T-cell (primary cell): ENCODE measurements at regions not wholly inside any gene's neighbourhood (a gene's known extent, or its start where the extent isn't known, plus 50 kb on each side); places are given as distances from the start of the nearest gene placed in this dataset.

ENCODE experiments used
- ATAC-seq, 4 experiments: fragments of 200-7000 bp in 3 of 4; fragments of 150-1000 bp in 1 of 4; cut with Tn5 transposase; replicated peaks in 1 of 4; 1 replicate in 3 of 4; 2 replicates in 1 of 4; pipeline ENCODE4 v1.10.0; 2021; ENCODE audit warnings: moderate library complexity in 3 of 4, mild to moderate bottlenecking in 2 of 4, moderate number of reproducible peaks in 1 of 4
- CTCF ChIA-PET, 2 donors: fragments of 300-600 bp; sonication (Branson Sonifier 250); formaldehyde crosslinking; loops; one replicate each; lab custom pipeline; 2022; ENCODE audit warnings: antibody characterized with exemption in 2 of 2; lab: Charles Lee
- POLR2A ChIA-PET, 2 donors: fragments of 300-600 bp; sonication (Branson Sonifier 250); formaldehyde crosslinking; loops; one replicate each; lab custom pipeline; 2022; ENCODE audit warnings: antibody characterized with exemption in 2 of 2; lab: Charles Lee
- DNase-seq, 35 experiments: peaks; one replicate each; pipeline versions ENCODE4 v3.0.0 to v3.0.0-alpha.2; 2013 to 2023
- H3K27ac ChIP-seq: one replicate; pipeline ENCODE4 v1.5.1; 2013; ENCODE audit warnings: low read length
- H3K27me3 ChIP-seq, 2 experiments: replicated peaks in 1 of 2; 1 replicate in 1 of 2; 2 replicates in 1 of 2; pipeline versions ENCODE4 v1.6.1 to v1.7.0; 2013; ENCODE audit warnings: low read length in 1 of 2, mixed read lengths in 1 of 2; ENCODE audit not compliant: control insufficient read depth in 2 of 2, insufficient read depth in 2 of 2; ENCODE audit errors: extremely low read depth in 1 of 2
- H3K36me3 ChIP-seq, 2 donors: 1 replicate in 1 of 2; 2 replicates in 1 of 2; pipeline versions ENCODE4 v1.6.1 to v1.7.0; 2013; ENCODE audit warnings: low read length in 1 of 2; ENCODE audit not compliant: control insufficient read depth in 2 of 2, insufficient read depth in 1 of 2; ENCODE audit errors: extremely low read depth in 1 of 2
- H3K4me1 ChIP-seq, 2 experiments: 1 replicate in 1 of 2; 2 replicates in 1 of 2; pipeline versions ENCODE4 v1.6.1 to v1.7.0; 2013; ENCODE audit warnings: low read length in 2 of 2, mixed read lengths in 1 of 2; ENCODE audit not compliant: insufficient read depth in 2 of 2, control insufficient read depth in 1 of 2; ENCODE audit errors: extremely low read depth in 1 of 2
- H3K4me3 ChIP-seq, 2 donors: 1 replicate in 1 of 2; 2 replicates in 1 of 2; pipeline versions ENCODE4 v1.5.1 to v1.7.0; 2013; ENCODE audit warnings: mild to moderate bottlenecking in 2 of 2, low read length in 1 of 2, moderate library complexity in 1 of 2; ENCODE audit not compliant: control insufficient read depth in 1 of 2; ENCODE audit errors: extremely low read depth in 1 of 2
- H3K9me3 ChIP-seq: 2 replicates; pipeline ENCODE4 v1.7.0; 2013
- H3K27ac Mint-ChIP-seq, 2 donors: one replicate each; pipeline ENCODE4 v1.8.0; 2020 to 2021; ENCODE audit warnings: mild to moderate bottlenecking in 2 of 2, mixed read lengths in 2 of 2
- H3K27me3 Mint-ChIP-seq, 2 donors: one replicate each; pipeline ENCODE4 v1.8.0; 2021 to 2022; ENCODE audit warnings: mixed read lengths in 2 of 2
- H3K36me3 Mint-ChIP-seq: one replicate; pipeline ENCODE4 v1.8.0; 2021; ENCODE audit warnings: mixed read lengths
- H3K4me1 Mint-ChIP-seq, 3 donors: one replicate each; pipeline ENCODE4 v1.8.0; 2020 to 2022; ENCODE audit warnings: mixed read lengths in 3 of 3, mild to moderate bottlenecking in 1 of 3
- H3K4me3 Mint-ChIP-seq, 3 donors: one replicate each; pipeline ENCODE4 v1.8.0; 2020 to 2022; ENCODE audit warnings: mild to moderate bottlenecking in 3 of 3, mixed read lengths in 3 of 3, moderate library complexity in 3 of 3
- H3K9me3 Mint-ChIP-seq, 3 donors: one replicate each; pipeline ENCODE4 v1.8.0; 2020 to 2022; ENCODE audit warnings: mixed read lengths in 3 of 3
- WGBS: methylation state at CpG from one replicate; pipeline ENCODE4 v1.1.5; 2013; ENCODE audit warnings: missing lambda C conversion rate; ENCODE audit not compliant: insufficient coverage; 5-methylcytosine and 5-hydroxymethylcytosine counted together

GRCh38 chr10:63773106-63773505 is 251.9 kb downstream of the REEP3 start:
- CTCF ChIA-PET: no interaction called here
- Histone ChIP-seq H3K27ac (no peak overlapping the region), H3K36me3 (no peaks in the 10 kb centered on the region), H3K4me3 (no peak overlapping the region), H3K9me3 (no peaks in the 10 kb centered on the region), H3K27me3 (peaks cover 0 to 3% of the 10 kb centered on the region in 2 experiments), H3K4me1 (no peaks in the 10 kb centered on the region)
- ATAC-seq: no peak
- Mint-ChIP-seq H3K27me3 (peaks cover 12% of the 10 kb centered on the region in 2 donors), H3K9me3 (no peaks in the 10 kb centered on the region), H3K4me1 (no peaks in the 10 kb centered on the region), H3K27ac (no peak overlapping the region), H3K36me3 (no peaks in the 10 kb centered on the region), H3K4me3 (no peak overlapping the region)
- POLR2A ChIA-PET: no interaction called here
- no peak for DNase-seq
- WGBS: no CpG with 5 or more reads among the region's 1 CpG

DNA sequence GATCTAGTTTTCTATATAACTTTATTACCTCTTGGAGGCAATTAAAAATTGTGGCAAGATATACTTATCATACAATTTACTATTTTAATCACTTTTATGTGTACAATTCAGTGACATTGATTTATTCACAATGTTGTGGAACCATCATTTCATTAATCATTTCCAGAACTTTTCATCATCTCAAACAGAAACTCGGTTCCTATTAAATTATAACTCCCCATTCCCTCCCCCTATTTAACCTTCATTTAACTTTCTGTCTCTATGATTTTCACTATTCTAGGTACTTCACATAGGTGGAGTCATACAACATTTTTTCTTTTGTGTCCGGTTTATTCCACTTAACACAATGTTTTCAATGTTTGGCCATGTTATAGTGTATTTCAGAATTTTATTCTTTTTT is 252.8 kb downstream of the REEP3 start:
- CTCF ChIA-PET: no interaction called here
- POLR2A ChIA-PET: no interaction called here
- peaks cover 16 to 19% of the 10 kb centered on the region in 2 donors for H3K27me3 Mint-ChIP-seq
- DNase-seq (no peak), ATAC-seq (no peak)
- H3K9me3 ChIP-seq: no peaks in the 10 kb centered on the region
- H3K36me3 ChIP-seq: no peaks in the 10 kb centered on the region
- peaks cover 0 to 3% of the 10 kb centered on the region in 2 experiments for H3K27me3 ChIP-seq
- WGBS: no CpG with 5 or more reads among the region's 2 CpGs
- H3K36me3 Mint-ChIP-seq: no peaks in the 10 kb centered on the region
- no peak overlapping the region for H3K27ac Mint-ChIP-seq
- no peak overlapping the region for H3K27ac ChIP-seq
- no peaks in the 10 kb centered on the region for H3K4me1 Mint-ChIP-seq
- no peaks in the 10 kb centered on the region for H3K4me1 ChIP-seq
- no peak overlapping the region for H3K4me3 ChIP-seq
- no peaks in the 10 kb centered on the region for H3K9me3 Mint-ChIP-seq
- no peak overlapping the region for H3K4me3 Mint-ChIP-seq

DNA sequence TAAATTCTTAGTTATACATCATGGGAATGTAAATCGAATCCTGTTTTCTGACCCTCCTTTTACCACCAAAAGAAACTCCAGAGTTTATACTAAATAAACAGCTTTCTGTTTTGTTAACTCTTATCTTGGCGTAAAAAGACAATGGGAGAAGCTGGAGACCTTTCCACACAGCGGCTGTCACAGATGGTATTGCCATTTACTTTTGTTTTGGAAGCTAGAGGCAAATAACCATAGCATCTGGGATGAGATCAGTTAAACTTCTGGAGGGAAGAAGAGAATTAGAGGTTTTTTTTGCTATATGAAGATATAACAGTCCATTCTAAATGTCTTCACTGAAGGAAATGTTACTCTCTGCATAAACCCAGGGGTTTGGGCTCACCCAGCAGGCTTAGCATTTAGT is 258.9 kb downstream of the REEP3 start:
- H3K4me3 ChIP-seq: no peak overlapping the region
- H3K27me3 Mint-ChIP-seq: peaks cover 35 to 37% of the 10 kb centered on the region in 2 donors

GRCh38 chr10:63781226-63781625 is 260.0 kb downstream of the REEP3 start:
- no peak for ATAC-seq
- no peaks in the 10 kb centered on the region for H3K36me3 Mint-ChIP-seq
- no peaks in the 10 kb centered on the region for H3K4me1 Mint-ChIP-seq
- WGBS: 100% methylated on average over 1 of the region's 3 CpGs
- Histone ChIP-seq H3K9me3 (no peaks in the 10 kb centered on the region), H3K4me1 (no peaks in the 10 kb centered on the region), H3K4me3 (no peak overlapping the region), H3K27ac (no peak overlapping the region), H3K27me3 (peaks cover 0 to 3% of the 10 kb centered on the region in 2 experiments), H3K36me3 (no peaks in the 10 kb centered on the region)
- no peak for DNase-seq
- H3K27me3 Mint-ChIP-seq: peaks cover 34 to 44% of the 10 kb centered on the region in 2 donors
- H3K9me3 Mint-ChIP-seq: no peaks in the 10 kb centered on the region
- ChIA-PET POLR2A (interaction anchor here in 1 of 2 donors (0.6 kb wide), 1 partner anchor 515 kb away, joined by 3 read pairs; no protein-coding TSS in a partner anchor), CTCF (no interaction called here)
- no peak overlapping the region for H3K4me3 Mint-ChIP-seq
- H3K27ac Mint-ChIP-seq: no peak overlapping the region

More for the DNA sequence above, 258.9 kb downstream of the REEP3 start:
- ATAC-seq (no peak), DNase-seq (no peak)
- Mint-ChIP-seq H3K4me1 (no peaks in the 10 kb centered on the region), H3K27ac (no peak overlapping the region), H3K9me3 (no peaks in the 10 kb centered on the region), H3K36me3 (no peaks in the 10 kb centered on the region), H3K4me3 (no peak overlapping the region)
- ChIA-PET POLR2A (no interaction called here), CTCF (no interaction called here)
- Histone ChIP-seq H3K27me3 (peaks cover 0 to 6% of the 10 kb centered on the region in 2 experiments), H3K27ac (no peak overlapping the region), H3K4me1 (no peaks in the 10 kb centered on the region), H3K36me3 (no peaks in the 10 kb centered on the region), H3K9me3 (no peaks in the 10 kb centered on the region)
- 83% methylated on average over 1 of the region's 3 CpGs for WGBS

GRCh38 chr10:63783882-63784281 is 262.7 kb downstream of the REEP3 start:
- DNase-seq (no peak), ATAC-seq (no peak)
- Histone ChIP-seq H3K4me1 (no peaks in the 10 kb centered on the region), H3K27ac (no peak overlapping the region), H3K9me3 (no peaks in the 10 kb centered on the region), H3K36me3 (no peaks in the 10 kb centered on the region), H3K4me3 (no peak overlapping the region), H3K27me3 (peaks cover 0 to 7% of the 10 kb centered on the region in 2 experiments)
- no peak overlapping the region for H3K4me3 Mint-ChIP-seq
- H3K4me1 Mint-ChIP-seq: no peaks in the 10 kb centered on the region
- no peaks in the 10 kb centered on the region for H3K9me3 Mint-ChIP-seq
- ChIA-PET CTCF (no interaction called here), POLR2A (no interaction called here)
- peaks cover 32 to 40% of the 10 kb centered on the region in 2 donors for H3K27me3 Mint-ChIP-seq
- H3K27ac Mint-ChIP-seq: no peak overlapping the region
- no CpG with 5 or more reads among the region's 1 CpG for WGBS
- H3K36me3 Mint-ChIP-seq: no peaks in the 10 kb centered on the region

DNA sequence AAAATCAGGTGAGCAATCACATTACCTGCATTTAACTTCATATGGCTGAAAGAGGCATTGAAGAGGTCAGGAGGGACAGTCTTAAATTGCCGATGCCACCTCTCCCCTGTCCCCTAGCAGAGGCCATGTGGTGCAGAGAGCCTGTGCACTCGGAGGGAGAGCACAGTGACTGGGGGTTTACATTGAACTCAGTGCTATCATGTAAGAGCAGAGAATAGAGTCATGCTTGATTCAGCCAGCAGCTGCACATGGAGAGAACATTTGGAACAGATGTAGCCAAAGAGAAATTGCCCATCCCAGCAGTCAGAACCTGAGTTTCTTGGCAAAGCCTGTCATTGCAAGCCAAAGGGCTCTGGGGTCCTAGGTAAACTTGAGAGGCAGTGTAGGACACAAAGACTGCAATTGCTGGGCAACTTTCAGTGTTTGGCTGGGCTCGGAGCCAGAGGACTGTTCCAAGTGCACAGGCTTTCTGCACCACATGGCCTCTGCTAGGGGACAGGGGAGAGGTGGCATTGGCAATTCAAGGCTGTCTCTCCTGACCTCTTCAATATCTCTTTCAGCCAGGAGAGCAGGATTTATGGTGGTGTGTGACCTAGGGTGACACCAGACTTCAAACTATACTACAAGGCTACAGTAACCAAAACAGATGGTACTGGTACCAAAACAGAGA is 267.1 kb downstream of the REEP3 start:
- H3K27ac Mint-ChIP-seq: no peak overlapping the region

More for the DNA sequence above, 267.1 kb downstream of the REEP3 start:
- peaks cover 0 to 2% (median 0%) of the 10 kb centered on the region in 3 donors for H3K9me3 Mint-ChIP-seq
- ChIA-PET CTCF (no interaction called here), POLR2A (no interaction called here)
- Histone ChIP-seq H3K36me3 (no peaks in the 10 kb centered on the region), H3K9me3 (no peaks in the 10 kb centered on the region), H3K4me3 (no peak overlapping the region), H3K4me1 (no peaks in the 10 kb centered on the region), H3K27me3 (peaks cover 0 to 5% of the 10 kb centered on the region in 2 experiments), H3K27ac (no peak overlapping the region)
- 83% methylated on average over 3 of the region's 3 CpGs for WGBS
- no peaks in the 10 kb centered on the region for H3K36me3 Mint-ChIP-seq
- DNase-seq: no peak
- H3K4me3 Mint-ChIP-seq: no peak overlapping the region
- no peak for ATAC-seq
- no peaks in the 10 kb centered on the region for H3K4me1 Mint-ChIP-seq
- peaks cover 20 to 25% of the 10 kb centered on the region in 2 donors for H3K27me3 Mint-ChIP-seq
